Keratinocyte (primary cell): ENCODE measurements at regions not wholly inside any gene's neighbourhood (a gene's known extent, or its start where the extent isn't known, plus 50 kb on each side); places are given as distances from the start of the nearest gene placed in this dataset.

Experiments used
- DNase-seq: peaks from one replicate; pipeline ENCODE4 v3.0.0-alpha.2; 2011; ENCODE audit warnings: low read depth, missing footprints, low spot score
- FAIRE-seq: peaks from 2 replicates; lab custom pipeline; 2011; peaks lifted over from hg19 to GRCh38; lab: Jason Lieb, UNC
- H2AFZ ChIP-seq: 2 replicates; pipeline ENCODE4 v1.6.0; 2012; ENCODE audit warnings: low read length, control low read depth, inconsistent platforms; ENCODE audit not compliant: control insufficient read depth
- H3K27ac ChIP-seq: 2 replicates; pipeline ENCODE4 v1.5.1; 2011; ENCODE audit warnings: low read length; ENCODE audit not compliant: control insufficient read depth, insufficient read depth
- H3K27me3 ChIP-seq: 3 replicates; pipeline ENCODE4 v1.6.0; 2011; ENCODE audit warnings: low read length; ENCODE audit not compliant: control insufficient read depth, insufficient read depth; ENCODE audit errors: extremely low read depth
- H3K36me3 ChIP-seq, 2 experiments: 2 replicates in 1 of 2; 3 replicates in 1 of 2; pipeline ENCODE4 v1.5.1; 2011; ENCODE audit warnings: low read length in 2 of 2, mild to moderate bottlenecking in 1 of 2; ENCODE audit not compliant: control insufficient read depth in 2 of 2, insufficient read depth in 2 of 2; ENCODE audit errors: extremely low read depth in 1 of 2
- H3K4me1 ChIP-seq: 3 replicates; pipeline ENCODE4 v1.5.1; 2011; ENCODE audit warnings: low read length; ENCODE audit not compliant: control insufficient read depth, insufficient read depth; ENCODE audit errors: extremely low read depth
- H3K4me2 ChIP-seq: 3 replicates; pipeline ENCODE4 v1.6.0; 2011; ENCODE audit warnings: low read depth, low read length; ENCODE audit not compliant: control insufficient read depth, insufficient read depth; ENCODE audit errors: extremely low read depth
- H3K4me3 ChIP-seq, 3 experiments: fragments of 200-600 bp in 1 of 3; sonication (generic) in 1 of 3; 2 replicates in 2 of 3; 3 replicates in 1 of 3; pipeline ENCODE4 v1.5.1; 2011 to 2016; ENCODE audit warnings: low read length in 3 of 3, mild to moderate bottlenecking in 3 of 3, control low read depth in 2 of 3, inconsistent platforms in 1 of 3, low read depth in 1 of 3, mixed read lengths in 1 of 3, mixed run types in 1 of 3, moderate library complexity in 1 of 3; ENCODE audit not compliant: control insufficient read depth in 2 of 3, insufficient read depth in 2 of 3; ENCODE audit errors: extremely low read depth in 1 of 3
- H3K79me2 ChIP-seq: 2 replicates; pipeline ENCODE4 v1.6.0; 2012; ENCODE audit warnings: low read length; ENCODE audit not compliant: control insufficient read depth, insufficient read depth
- H3K9ac ChIP-seq: 3 replicates; pipeline ENCODE4 v1.6.0; 2011; ENCODE audit warnings: low read length; ENCODE audit not compliant: control insufficient read depth, insufficient read depth; ENCODE audit errors: extremely low read depth
- H3K9me1 ChIP-seq: 3 replicates; pipeline ENCODE4 v1.6.0; 2011; ENCODE audit warnings: low read length; ENCODE audit not compliant: control insufficient read depth, insufficient read depth; ENCODE audit errors: extremely low read depth
- H3K9me3 ChIP-seq: 2 replicates; pipeline ENCODE4 v1.5.1; 2012; ENCODE audit warnings: low read depth, low read length; ENCODE audit not compliant: control insufficient read depth
- H4K20me1 ChIP-seq: 3 replicates; pipeline ENCODE4 v1.6.0; 2011; ENCODE audit warnings: low read length; ENCODE audit not compliant: control insufficient read depth, insufficient read depth; ENCODE audit errors: extremely low read depth
- EZH2 ChIP-seq: IDR thresholded peaks from one replicate; pipeline ENCODE4 v1.6.1; 2012; ENCODE audit warnings: inconsistent platforms, mild to moderate bottlenecking, low read length, moderate library complexity
- dilution Hi-C: fragments of 300-500 bp; cut with MboI; formaldehyde crosslinking; loops from one replicate; pipeline ENCODE4 v1.7.0; 2020; ENCODE audit warnings: low sequenced_read_pairs; ENCODE audit not compliant: extremely low pct_ligation_motif_present
- TF ChIP-seq, protein P1 (sequence below), 3 experiments: IDR thresholded peaks in 1 of 3; conservative IDR thresholded peaks in 1 of 3; optimal IDR thresholded peaks in 1 of 3; 2 replicates in 2 of 3; 3 replicates in 1 of 3; pipeline versions ENCODE3 to v1.5.1; 2011; ENCODE audit warnings: low read length in 3 of 3, mild to moderate bottlenecking in 3 of 3, moderate library complexity in 2 of 3, control low read depth in 1 of 3, inconsistent platforms in 1 of 3; ENCODE audit not compliant: insufficient read depth in 2 of 3; ENCODE audit errors: extremely low read depth in 1 of 3

DNA sequence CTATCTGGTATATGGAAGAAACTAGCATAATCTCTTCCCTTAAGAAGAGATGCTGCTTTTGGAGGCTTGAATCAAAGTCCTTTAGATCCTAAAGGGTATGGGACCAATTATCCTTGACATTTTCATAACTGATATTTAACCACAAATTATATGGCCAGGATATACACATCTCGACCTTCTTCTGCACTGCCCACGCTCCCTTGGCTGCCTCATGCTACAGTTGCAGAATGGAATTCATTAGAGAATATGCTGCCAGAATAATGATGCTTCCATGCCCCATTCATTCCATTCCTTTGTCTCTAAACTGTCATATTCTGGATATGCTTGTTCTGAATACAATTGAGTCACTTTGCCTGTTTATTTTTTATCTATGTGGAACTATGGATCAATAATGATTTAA lies 157.1 kb upstream of the PACRGL start:
- Histone ChIP-seq H2AFZ (no peak overlapping the region), H3K27ac (no peak overlapping the region), H3K9me3 (no peaks in the 10 kb centered on the region), H3K79me2 (no peaks in the 10 kb centered on the region), H3K4me1 (no peaks in the 10 kb centered on the region), H3K36me3 (no peaks in the 10 kb centered on the region), H3K9ac (no peak overlapping the region), H4K20me1 (no peaks in the 10 kb centered on the region), H3K4me3 (no peak overlapping the region), H3K27me3 (no peaks in the 10 kb centered on the region), H3K4me2 (no peak overlapping the region), H3K9me1 (no peaks in the 10 kb centered on the region)
- TF ChIP-seq, protein P1, sequence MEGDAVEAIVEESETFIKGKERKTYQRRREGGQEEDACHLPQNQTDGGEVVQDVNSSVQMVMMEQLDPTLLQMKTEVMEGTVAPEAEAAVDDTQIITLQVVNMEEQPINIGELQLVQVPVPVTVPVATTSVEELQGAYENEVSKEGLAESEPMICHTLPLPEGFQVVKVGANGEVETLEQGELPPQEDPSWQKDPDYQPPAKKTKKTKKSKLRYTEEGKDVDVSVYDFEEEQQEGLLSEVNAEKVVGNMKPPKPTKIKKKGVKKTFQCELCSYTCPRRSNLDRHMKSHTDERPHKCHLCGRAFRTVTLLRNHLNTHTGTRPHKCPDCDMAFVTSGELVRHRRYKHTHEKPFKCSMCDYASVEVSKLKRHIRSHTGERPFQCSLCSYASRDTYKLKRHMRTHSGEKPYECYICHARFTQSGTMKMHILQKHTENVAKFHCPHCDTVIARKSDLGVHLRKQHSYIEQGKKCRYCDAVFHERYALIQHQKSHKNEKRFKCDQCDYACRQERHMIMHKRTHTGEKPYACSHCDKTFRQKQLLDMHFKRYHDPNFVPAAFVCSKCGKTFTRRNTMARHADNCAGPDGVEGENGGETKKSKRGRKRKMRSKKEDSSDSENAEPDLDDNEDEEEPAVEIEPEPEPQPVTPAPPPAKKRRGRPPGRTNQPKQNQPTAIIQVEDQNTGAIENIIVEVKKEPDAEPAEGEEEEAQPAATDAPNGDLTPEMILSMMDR (optimal IDR thresholded peaks at IDR 0.05 in 1 of 3, IDR thresholded peaks at IDR 0.05 in 1 of 3, conservative IDR thresholded peaks at IDR 0.05 in 1 of 3; ENCODE audit: extremely low read depth in 1 of 3, insufficient read depth in 2 of 3, low read length in 3 of 3) = no peak
- TF ChIP-seq EZH2 = no peak
- dilution Hi-C loops = no loop called here
- DNase-seq = no peak
- no peak for FAIRE-seq

DNA sequence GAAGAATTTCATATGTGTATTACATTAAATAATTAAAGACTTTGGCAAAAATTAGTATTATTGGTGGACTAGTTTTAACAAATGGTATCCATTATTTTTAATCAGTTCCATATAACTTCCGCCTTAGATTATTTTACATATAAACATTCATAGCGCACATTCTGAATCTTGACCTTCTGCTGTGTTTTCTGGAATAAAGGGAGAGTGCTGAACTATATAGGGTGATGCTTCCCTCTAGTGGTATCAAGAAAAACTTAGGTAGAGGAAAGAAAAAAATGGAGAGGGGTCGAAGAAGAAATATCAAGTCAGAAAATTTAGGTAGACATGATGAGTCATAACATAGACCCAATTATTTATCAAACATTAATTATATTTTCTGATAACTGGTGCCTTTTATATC lies 155.6 kb upstream of the PACRGL start:
- FAIRE-seq (no peak), DNase-seq (no peak)
- no peak overlapping the region for H3K4me2 ChIP-seq
- H3K4me3 ChIP-seq = no peak overlapping the region
- TF ChIP-seq, protein P1 (optimal IDR thresholded peaks at IDR 0.05 in 1 of 3, IDR thresholded peaks at IDR 0.05 in 1 of 3, conservative IDR thresholded peaks at IDR 0.05 in 1 of 3; ENCODE audit: extremely low read depth in 1 of 3, insufficient read depth in 2 of 3, low read length in 3 of 3) = peak in 1 of 3 experiments; percentile 29
- TF ChIP-seq EZH2 = no peak
- no peaks in the 10 kb centered on the region for H3K4me1 ChIP-seq
- H3K27me3 ChIP-seq = no peaks in the 10 kb centered on the region
- no peak overlapping the region for H2AFZ ChIP-seq
- no peak overlapping the region for H3K27ac ChIP-seq
- H4K20me1 ChIP-seq = no peaks in the 10 kb centered on the region
- H3K36me3 ChIP-seq = no peaks in the 10 kb centered on the region
- no peaks in the 10 kb centered on the region for H3K9me3 ChIP-seq
- no peak overlapping the region for H3K9ac ChIP-seq
- H3K79me2 ChIP-seq = no peaks in the 10 kb centered on the region
- dilution Hi-C loops = no loop called here
- H3K9me1 ChIP-seq = no peaks in the 10 kb centered on the region
